Endothelial cell (in vitro differentiated cells): ENCODE measurements at regions not wholly inside any gene's neighbourhood (a gene's known extent, or its start where the extent isn't known, plus 50 kb on each side); places are given as distances from the start of the nearest gene placed in this dataset.

ENCODE experiments used
- DNase-seq: peaks from one replicate; pipeline ENCODE4 v3.0.0; 2021; ENCODE audit warnings: low spot score
- H3K27ac Mint-ChIP-seq: one replicate; pipeline ENCODE4 v1.8.0; 2021; ENCODE audit warnings: mixed read lengths, inconsistent platforms; ENCODE audit not compliant: unreplicated experiment
- H3K27me3 Mint-ChIP-seq: one replicate; pipeline ENCODE4 v1.8.0; 2021; ENCODE audit warnings: mild to moderate bottlenecking, moderate library complexity, mixed read lengths, inconsistent platforms; ENCODE audit not compliant: unreplicated experiment
- H3K36me3 Mint-ChIP-seq: one replicate; pipeline ENCODE4 v1.8.0; 2021; ENCODE audit warnings: mild to moderate bottlenecking, low read depth, mixed read lengths, inconsistent platforms; ENCODE audit not compliant: unreplicated experiment
- H3K4me1 Mint-ChIP-seq: one replicate; pipeline ENCODE4 v1.8.0; 2021; ENCODE audit warnings: mild to moderate bottlenecking, mixed read lengths, inconsistent platforms; ENCODE audit not compliant: unreplicated experiment
- H3K4me3 Mint-ChIP-seq: one replicate; pipeline ENCODE4 v1.8.0; 2021; ENCODE audit warnings: mild to moderate bottlenecking, mixed read lengths, inconsistent platforms; ENCODE audit not compliant: unreplicated experiment
- H3K9me3 Mint-ChIP-seq: one replicate; pipeline ENCODE4 v1.8.0; 2021; ENCODE audit warnings: mixed read lengths, inconsistent platforms; ENCODE audit not compliant: unreplicated experiment
- TF ChIP-seq, protein P1 (sequence below): fragments of 200-600 bp; sonication (generic); IDR thresholded peaks from one replicate; pipeline ENCODE4 v1.5.0; 2021; ENCODE audit warnings: antibody characterized with exemption; ENCODE audit not compliant: unreplicated experiment

DNA sequence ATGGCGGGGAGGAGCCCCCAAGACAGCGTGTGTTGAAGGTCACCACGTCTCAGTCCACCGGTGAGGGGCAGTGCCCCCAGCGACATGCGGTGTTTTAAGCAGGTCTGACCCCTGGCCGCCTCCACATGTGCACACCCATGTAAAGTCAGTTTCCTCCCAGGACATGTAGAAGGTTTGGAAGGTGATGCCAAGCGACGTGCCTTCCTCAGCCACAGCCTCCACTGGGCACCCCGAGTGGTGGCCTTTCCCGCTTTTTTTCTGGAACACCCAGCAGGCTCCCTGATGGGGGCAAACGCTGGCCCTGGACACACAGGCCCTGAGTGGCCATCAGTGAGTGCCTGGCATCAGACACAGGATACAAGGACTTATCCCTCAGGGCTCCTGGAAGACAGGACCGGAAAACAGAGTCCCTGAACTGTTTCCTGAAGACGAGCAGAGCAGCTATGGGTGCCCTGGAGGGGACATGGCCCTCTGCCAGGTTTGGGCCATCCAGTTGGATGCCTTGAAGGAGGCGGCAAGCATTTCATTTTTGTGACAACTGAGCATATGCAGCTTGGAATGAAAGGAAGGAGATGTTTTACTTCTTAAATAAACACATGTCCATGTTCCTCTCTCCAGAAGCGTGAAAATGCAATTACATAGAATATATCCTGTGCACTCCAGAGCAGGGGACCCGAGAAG lies 275.8 kb upstream of the IRX2 start:
- Mint-ChIP-seq H3K9me3 (peaks cover 9% of the 10 kb centered on the region), H3K36me3 (peaks cover 9% of the 10 kb centered on the region), H3K4me1 (no peaks in the 10 kb centered on the region), H3K27ac (no peak overlapping the region), H3K4me3 (no peak overlapping the region), H3K27me3 (peaks cover 10% of the 10 kb centered on the region)
- TF ChIP-seq, protein P1, sequence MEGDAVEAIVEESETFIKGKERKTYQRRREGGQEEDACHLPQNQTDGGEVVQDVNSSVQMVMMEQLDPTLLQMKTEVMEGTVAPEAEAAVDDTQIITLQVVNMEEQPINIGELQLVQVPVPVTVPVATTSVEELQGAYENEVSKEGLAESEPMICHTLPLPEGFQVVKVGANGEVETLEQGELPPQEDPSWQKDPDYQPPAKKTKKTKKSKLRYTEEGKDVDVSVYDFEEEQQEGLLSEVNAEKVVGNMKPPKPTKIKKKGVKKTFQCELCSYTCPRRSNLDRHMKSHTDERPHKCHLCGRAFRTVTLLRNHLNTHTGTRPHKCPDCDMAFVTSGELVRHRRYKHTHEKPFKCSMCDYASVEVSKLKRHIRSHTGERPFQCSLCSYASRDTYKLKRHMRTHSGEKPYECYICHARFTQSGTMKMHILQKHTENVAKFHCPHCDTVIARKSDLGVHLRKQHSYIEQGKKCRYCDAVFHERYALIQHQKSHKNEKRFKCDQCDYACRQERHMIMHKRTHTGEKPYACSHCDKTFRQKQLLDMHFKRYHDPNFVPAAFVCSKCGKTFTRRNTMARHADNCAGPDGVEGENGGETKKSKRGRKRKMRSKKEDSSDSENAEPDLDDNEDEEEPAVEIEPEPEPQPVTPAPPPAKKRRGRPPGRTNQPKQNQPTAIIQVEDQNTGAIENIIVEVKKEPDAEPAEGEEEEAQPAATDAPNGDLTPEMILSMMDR = no peak
- DNase-seq = no peak

DNA sequence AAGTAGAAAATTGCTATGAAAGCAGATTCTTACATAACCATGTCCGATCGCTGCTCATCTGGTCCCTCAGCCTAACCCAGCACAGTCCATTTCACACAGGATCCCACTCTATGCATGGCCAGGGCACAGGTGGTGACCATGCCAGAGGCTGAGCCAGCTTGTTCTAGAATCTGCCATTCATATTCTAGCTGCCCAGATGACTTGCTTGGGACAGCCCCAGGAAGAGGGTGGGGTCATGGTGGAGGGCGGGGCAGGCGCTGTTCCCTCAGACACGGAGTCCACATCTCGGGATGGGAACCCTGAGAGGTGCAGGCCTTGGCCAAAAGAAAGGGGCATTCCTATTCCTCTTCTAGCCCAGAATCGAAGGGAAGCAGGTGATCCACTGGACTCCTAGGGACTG lies 275.2 kb upstream of the IRX2 start:
- peaks cover 9% of the 10 kb centered on the region for H3K36me3 Mint-ChIP-seq
- H3K4me1 Mint-ChIP-seq = no peaks in the 10 kb centered on the region
- TF ChIP-seq, protein P1 = no peak
- H3K4me3 Mint-ChIP-seq = no peak overlapping the region
- no peak overlapping the region for H3K27ac Mint-ChIP-seq
- H3K27me3 Mint-ChIP-seq = peaks cover 10% of the 10 kb centered on the region
- H3K9me3 Mint-ChIP-seq = peaks cover 9% of the 10 kb centered on the region
- DNase-seq = no peak

DNA sequence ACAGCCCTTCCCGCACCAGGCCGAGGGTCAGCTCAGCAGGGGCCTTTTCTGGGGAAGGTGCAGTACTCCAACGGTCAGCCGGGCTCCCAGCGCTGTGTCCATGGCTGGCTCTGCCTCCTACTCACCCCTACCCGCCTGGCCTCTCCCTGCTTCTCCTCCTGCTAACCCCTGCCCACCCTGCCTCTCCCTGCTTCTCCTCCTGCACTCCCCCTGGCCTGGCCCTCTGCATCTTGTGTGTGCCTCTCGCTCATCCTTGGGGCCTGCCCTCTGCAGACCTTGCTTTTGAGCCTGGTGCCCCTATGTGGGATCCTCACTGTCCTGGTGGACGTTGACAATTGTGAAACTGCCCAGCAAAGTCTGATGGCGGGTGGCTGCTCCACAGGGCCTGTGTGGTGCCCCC lies 274.6 kb upstream of the IRX2 start:
- no peaks in the 10 kb centered on the region for H3K4me1 Mint-ChIP-seq
- H3K9me3 Mint-ChIP-seq = peaks cover 5% of the 10 kb centered on the region
- H3K27me3 Mint-ChIP-seq = peaks cover 5% of the 10 kb centered on the region
- no peak overlapping the region for H3K27ac Mint-ChIP-seq
- peaks cover 4% of the 10 kb centered on the region for H3K36me3 Mint-ChIP-seq
- H3K4me3 Mint-ChIP-seq = no peak overlapping the region
- TF ChIP-seq, protein P1 = no peak
- no peak for DNase-seq

DNA sequence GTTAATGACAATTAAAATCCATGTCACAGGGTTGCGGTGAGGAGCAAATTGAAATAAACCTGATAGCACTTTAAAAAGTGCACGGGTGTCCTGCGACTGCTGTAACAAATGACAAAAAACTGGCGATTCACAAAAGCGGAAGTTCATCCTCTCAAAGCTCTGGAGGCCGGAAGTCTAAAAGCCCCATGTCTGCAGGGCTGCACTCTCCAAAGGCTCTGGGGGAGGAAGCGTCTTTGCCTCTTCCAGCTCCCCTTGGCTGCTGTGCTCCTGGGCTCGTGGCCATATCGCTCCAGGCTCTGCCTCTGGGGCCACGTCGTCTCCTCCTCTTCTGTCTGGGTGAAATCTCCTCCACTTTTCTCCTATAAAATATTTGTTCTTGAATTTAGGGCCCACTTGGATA lies 273.9 kb upstream of the IRX2 start:
- Mint-ChIP-seq H3K9me3 (no peaks in the 10 kb centered on the region), H3K4me3 (no peak overlapping the region), H3K27ac (no peak overlapping the region), H3K36me3 (peaks cover 4% of the 10 kb centered on the region), H3K27me3 (peaks cover 4% of the 10 kb centered on the region), H3K4me1 (no peaks in the 10 kb centered on the region)
- TF ChIP-seq, protein P1 = no peak
- DNase-seq = no peak

DNA sequence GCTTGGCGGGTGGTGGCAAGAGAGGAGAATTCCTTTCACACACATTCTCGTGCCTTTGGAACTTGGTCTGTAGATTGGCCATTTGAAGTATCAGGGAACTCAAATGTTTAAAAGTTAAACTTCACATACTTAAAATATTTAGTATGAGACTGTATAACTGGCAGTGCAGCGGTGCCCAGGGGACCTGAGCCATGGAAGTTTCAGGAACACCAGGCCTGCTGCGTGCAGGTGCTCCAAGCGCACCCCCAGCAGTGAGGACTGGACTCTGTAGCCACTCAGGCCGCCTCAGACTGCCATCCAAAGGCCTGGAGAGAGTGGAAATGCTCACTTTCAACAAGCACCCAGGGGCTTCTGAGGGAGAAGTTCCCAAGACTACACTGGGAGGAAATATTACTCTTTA lies 273.5 kb upstream of the IRX2 start:
- Mint-ChIP-seq H3K9me3 (no peaks in the 10 kb centered on the region), H3K4me3 (no peak overlapping the region), H3K27ac (no peak overlapping the region), H3K27me3 (peaks cover 4% of the 10 kb centered on the region), H3K4me1 (no peaks in the 10 kb centered on the region), H3K36me3 (peaks cover 4% of the 10 kb centered on the region)
- DNase-seq = no peak
- TF ChIP-seq, protein P1 = no peak
